ENCODE measurements at regions not wholly inside any gene's neighbourhood (a gene's known extent, or its start where the extent isn't known, plus 50 kb on each side); places are given as distances from the start of the nearest gene placed in this dataset.

DNA sequence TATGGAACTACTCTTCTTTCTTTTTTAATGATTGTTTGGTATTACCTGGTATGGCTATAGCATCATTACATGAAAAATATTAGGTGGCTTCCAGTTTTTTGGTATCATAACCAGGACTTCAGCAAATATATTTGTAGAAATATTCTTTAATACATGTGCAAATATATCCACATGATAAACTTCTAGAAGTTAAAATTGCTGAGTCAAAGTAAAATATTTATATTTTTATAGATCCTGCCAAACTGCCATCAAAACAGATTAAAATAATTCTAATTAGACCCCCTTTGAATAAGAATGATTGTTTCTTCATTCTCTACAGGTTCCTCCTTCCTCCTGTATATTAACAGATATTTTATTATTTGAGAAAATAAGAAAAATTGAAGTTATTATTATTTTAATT lies 708.5 kb upstream of the INTU start:
- TF ChIP-seq POLR2A (IDR thresholded peaks at IDR 0.05; ENCODE audit: low read depth, low read length) (no peak), TAF1 (IDR thresholded peaks at IDR 0.05; ENCODE audit: low read depth, low read length) (no peak)
